Common myeloid progenitor, CD34-positive (primary cell): ENCODE measurements at regions not wholly inside any gene's neighbourhood (a gene's known extent, or its start where the extent isn't known, plus 50 kb on each side); places are given as distances from the start of the nearest gene placed in this dataset.

Experiments used
- CTCF ChIA-PET: fragments of 350-600 bp; sonication (Branson Sonifier 250); formaldehyde crosslinking; loops from one replicate; lab custom pipeline; 2021; ENCODE audit warnings: antibody characterized with exemption; lab: Charles Lee
- POLR2A ChIA-PET: fragments of 350-600 bp; sonication (Branson Sonifier 250); formaldehyde crosslinking; loops from one replicate; lab custom pipeline; 2021; ENCODE audit warnings: antibody characterized with exemption; lab: Charles Lee
- DNase-seq, 3 donors: peaks; one replicate each; pipeline versions ENCODE4 v3.0.0 to v3.0.0-alpha.2; 2013
- H3K27ac ChIP-seq, 2 experiments: 1 replicate in 1 of 2; 2 replicates in 1 of 2; pipeline ENCODE4 v1.7.0; 2013; ENCODE audit warnings: inconsistent platforms in 2 of 2, low read length in 2 of 2, mild to moderate bottlenecking in 2 of 2, low read depth in 1 of 2, moderate library complexity in 1 of 2; ENCODE audit not compliant: severe bottlenecking in 2 of 2, insufficient read depth in 1 of 2, poor library complexity in 1 of 2
- H3K27me3 ChIP-seq, 5 experiments: replicated peaks in 2 of 5; 1 replicate in 3 of 5; 2 replicates in 2 of 5; pipeline versions ENCODE4 v1.6.1 to v1.7.0; 2013; ENCODE audit warnings: low read length in 4 of 5, mild to moderate bottlenecking in 2 of 5, moderate library complexity in 2 of 5, inconsistent platforms in 1 of 5; ENCODE audit not compliant: insufficient read depth in 5 of 5, control insufficient read depth in 4 of 5
- H3K36me3 ChIP-seq, 4 experiments: 1 replicate in 2 of 4; 2 replicates in 2 of 4; pipeline versions ENCODE4 v1.6.1 to v1.7.0; 2013; ENCODE audit warnings: low read length in 3 of 4, control low read depth in 1 of 4, mild to moderate bottlenecking in 1 of 4; ENCODE audit not compliant: control insufficient read depth in 4 of 4, insufficient read depth in 4 of 4
- H3K4me1 ChIP-seq, 4 experiments: 1 replicate in 3 of 4; 2 replicates in 1 of 4; pipeline versions ENCODE4 v1.6.1 to v1.7.1; 2013; ENCODE audit warnings: low read length in 3 of 4, mild to moderate bottlenecking in 3 of 4, control low read depth in 1 of 4, inconsistent platforms in 1 of 4, moderate library complexity in 1 of 4; ENCODE audit not compliant: control insufficient read depth in 4 of 4, insufficient read depth in 4 of 4; ENCODE audit errors: control extremely low read depth in 1 of 4
- H3K4me3 ChIP-seq, 7 experiments: 1 replicate in 4 of 7; 2 replicates in 3 of 7; pipeline versions ENCODE4 v1.5.1 to v1.7.0; 2013; ENCODE audit warnings: mild to moderate bottlenecking in 7 of 7, low read length in 6 of 7, moderate library complexity in 6 of 7, inconsistent platforms in 2 of 7, low read depth in 2 of 7, control low read depth in 1 of 7; ENCODE audit not compliant: insufficient read depth in 4 of 7, control insufficient read depth in 1 of 7; ENCODE audit errors: extremely low read depth in 1 of 7
- H3K9me3 ChIP-seq, 5 experiments: 1 replicate in 4 of 5; 2 replicates in 1 of 5; pipeline versions ENCODE4 v1.6.1 to v1.7.1; 2013; ENCODE audit warnings: low read length in 4 of 5, mild to moderate bottlenecking in 2 of 5, inconsistent platforms in 1 of 5, low read depth in 1 of 5, moderate library complexity in 1 of 5; ENCODE audit not compliant: control insufficient read depth in 4 of 5, insufficient read depth in 2 of 5; ENCODE audit errors: control extremely low read depth in 1 of 5
- WGBS: methylation state at CpG from one replicate; pipeline ENCODE4 v1.1.5; 2013; ENCODE audit not compliant: insufficient coverage; 5-methylcytosine and 5-hydroxymethylcytosine counted together

DNA sequence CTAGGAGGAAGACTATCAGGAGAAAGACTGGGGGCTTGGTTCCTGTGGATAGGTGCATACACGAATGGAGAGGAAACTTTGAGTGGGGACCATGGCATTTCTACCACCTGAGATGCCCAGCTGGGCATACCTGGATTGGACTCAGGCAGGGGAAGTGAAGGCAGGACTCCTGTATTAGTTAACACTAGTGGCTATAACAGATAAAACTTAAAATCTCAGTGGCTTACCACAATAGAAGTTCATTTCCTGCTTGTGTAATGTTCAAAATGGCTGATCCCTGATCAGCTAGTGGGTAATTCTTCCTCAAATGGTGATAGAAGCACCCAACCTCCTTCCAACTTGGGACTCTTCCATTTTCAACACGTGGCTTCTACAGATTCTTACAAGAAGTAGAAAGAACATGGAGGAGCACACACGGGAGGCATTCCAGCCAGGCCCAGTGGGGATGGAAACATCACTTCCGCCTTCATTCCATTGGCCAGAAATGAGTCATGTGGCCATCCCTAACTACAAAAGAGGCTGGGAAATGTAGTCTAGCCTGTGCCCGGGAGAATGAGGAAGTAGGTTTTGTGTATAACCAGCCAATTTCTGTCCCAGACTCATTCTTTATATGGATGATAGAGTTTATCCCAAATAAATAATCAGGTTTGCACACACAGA is 112.1 kb downstream of the UTP18 start:
- H3K36me3 ChIP-seq: no peaks in the 10 kb centered on the region
- peaks cover 0 to 5% (median 0%) of the 10 kb centered on the region in 4 experiments for H3K4me1 ChIP-seq
- H3K27me3 ChIP-seq: peaks cover 0 to 3% (median 0%) of the 10 kb centered on the region in 5 experiments
- peak; percentile 52 to 83 (median 72) for DNase-seq
- peaks cover 0 to 3% (median 0%) of the 10 kb centered on the region in 5 experiments for H3K9me3 ChIP-seq
- no peak overlapping the region for H3K27ac ChIP-seq
- ChIA-PET POLR2A (interaction anchor here (0.5 to 0.6 kb wide), 2 partner anchors 112 to 161 kb away, joined by 3 to 4 read pairs; partner anchors contain the start of gene UTP18), CTCF (interaction anchor here (0.9 to 3.0 kb wide), 15 partner anchors 9 to 734 kb away, joined by 3 to 22 read pairs (median 4); no protein-coding TSS in a partner anchor)
- 80% methylated on average over 3 of the region's 5 CpGs for WGBS
- peak overlapping the region in 2 of 7 experiments; percentile 14 to 49 for H3K4me3 ChIP-seq

DNA sequence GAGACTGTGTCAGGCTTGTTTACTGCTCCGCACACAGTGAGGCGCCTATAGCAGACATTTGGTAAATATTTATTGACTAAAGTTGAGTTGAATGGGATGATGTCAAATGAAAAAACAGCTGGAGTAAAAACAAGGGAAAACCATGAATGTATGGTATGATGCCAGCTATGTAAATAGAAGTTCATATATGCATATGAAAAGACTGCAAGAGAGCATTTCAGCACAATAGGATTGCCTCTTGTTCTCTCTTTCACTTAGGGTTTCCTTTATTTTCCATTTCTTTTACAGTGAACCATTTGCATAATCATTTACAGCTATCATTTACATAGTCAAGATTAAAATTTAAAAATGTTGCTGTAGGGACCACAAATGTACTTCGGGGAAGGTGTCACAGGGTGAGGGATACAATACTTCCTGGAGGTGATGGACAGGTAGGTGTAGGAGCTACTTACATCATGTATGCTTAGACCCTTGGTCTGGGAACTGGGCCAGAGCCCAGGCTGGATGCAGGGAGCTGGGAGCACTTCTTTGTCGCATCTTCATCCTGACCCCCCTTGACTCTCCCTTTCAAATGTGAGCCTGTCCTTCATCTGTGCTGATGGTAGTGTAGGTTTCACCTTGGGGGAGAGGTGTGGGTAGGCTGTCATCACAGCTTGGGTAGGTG is 113.3 kb downstream of the UTP18 start:
- 92% methylated on average over 2 of the region's 4 CpGs for WGBS
- no peak overlapping the region for H3K4me3 ChIP-seq
- H3K27me3 ChIP-seq: peaks cover 0 to 4% (median 0%) of the 10 kb centered on the region in 5 experiments
- POLR2A ChIA-PET: no interaction called here
- no peaks in the 10 kb centered on the region for H3K36me3 ChIP-seq
- peaks cover 0 to 3% (median 0%) of the 10 kb centered on the region in 5 experiments for H3K9me3 ChIP-seq
- CTCF ChIA-PET: interaction anchor here (0.7 to 1.6 kb wide), 2 partner anchors 83 to 153 kb away, joined by 3 to 5 read pairs; no protein-coding TSS in a partner anchor
- peaks cover 0 to 5% (median 0%) of the 10 kb centered on the region in 4 experiments for H3K4me1 ChIP-seq
- no peak overlapping the region for H3K27ac ChIP-seq
- no peak for DNase-seq

GRCh38 chr17:51374209-51374608 is 113.9 kb downstream of the UTP18 start:
- H3K27ac ChIP-seq: no peak overlapping the region
- ChIA-PET POLR2A (no interaction called here), CTCF (interaction anchor here (0.7 to 1.6 kb wide), 2 partner anchors 83 to 153 kb away, joined by 3 to 5 read pairs; no protein-coding TSS in a partner anchor)
- H3K27me3 ChIP-seq: peaks cover 0 to 3% (median 0%) of the 10 kb centered on the region in 5 experiments
- DNase-seq: peak in 2 of 3 donors; percentile 11
- no peak overlapping the region for H3K4me3 ChIP-seq
- WGBS: 20% methylated on average over 3 of the region's 4 CpGs
- peaks cover 0 to 3% (median 0%) of the 10 kb centered on the region in 5 experiments for H3K9me3 ChIP-seq
- H3K4me1 ChIP-seq: peaks cover 0 to 5% (median 0%) of the 10 kb centered on the region in 4 experiments
- no peaks in the 10 kb centered on the region for H3K36me3 ChIP-seq

DNA sequence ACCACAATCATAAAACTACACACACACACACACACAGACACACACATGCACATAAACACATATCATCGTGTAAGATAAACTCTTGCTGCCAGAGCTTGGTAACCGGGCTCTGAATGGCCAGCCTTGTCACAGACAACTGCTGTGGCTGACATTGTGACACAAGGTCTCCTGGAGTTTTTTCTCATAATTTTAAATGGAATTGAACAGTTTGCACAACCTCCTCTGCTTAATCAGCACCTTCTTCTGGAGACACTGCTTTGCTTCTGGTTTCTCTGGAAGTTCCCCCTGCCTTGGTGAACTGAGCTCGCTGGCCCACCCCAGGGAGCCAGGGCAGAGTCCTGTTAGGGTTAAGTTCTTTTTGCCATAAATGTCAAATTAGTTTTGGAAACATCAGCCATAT is 115.4 kb downstream of the UTP18 start:
- CTCF ChIA-PET: interaction anchor here (1.1 kb wide), 1 partner anchor 160 kb away, joined by 3 read pairs; no protein-coding TSS in a partner anchor
- H3K27ac ChIP-seq: no peak overlapping the region
- peaks cover 0 to 5% (median 0%) of the 10 kb centered on the region in 4 experiments for H3K4me1 ChIP-seq

DNA sequence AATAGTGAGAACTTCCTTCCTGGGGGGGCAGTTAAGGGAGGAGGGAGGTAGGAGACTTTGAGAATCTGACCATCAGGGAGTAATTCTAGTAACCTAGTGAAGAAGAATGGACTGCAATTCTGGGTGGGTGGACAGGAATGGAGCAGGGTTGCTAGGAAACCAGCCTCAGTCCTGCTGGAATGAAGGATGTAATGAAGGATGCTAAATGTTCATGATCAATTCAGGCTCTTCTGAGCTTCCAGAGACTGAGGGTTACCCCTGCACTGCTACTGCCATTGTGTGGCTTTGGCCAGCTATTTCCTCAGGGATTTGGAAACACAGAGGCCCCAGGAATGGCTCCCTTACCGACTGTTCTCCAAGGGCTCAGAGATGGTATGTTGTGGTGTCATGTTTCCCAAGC is 116.4 kb downstream of the UTP18 start:
- Histone ChIP-seq H3K27ac (no peak overlapping the region), H3K4me3 (no peak overlapping the region), H3K9me3 (peaks cover 0 to 3% (median 0%) of the 10 kb centered on the region in 5 experiments), H3K27me3 (peaks cover 0 to 10% (median 0%) of the 10 kb centered on the region in 5 experiments), H3K4me1 (peaks cover 0 to 5% (median 0%) of the 10 kb centered on the region in 4 experiments), H3K36me3 (no peaks in the 10 kb centered on the region)
- POLR2A ChIA-PET: no interaction called here
- DNase-seq: no peak
- WGBS: no CpG with 5 or more reads among the region's 1 CpG
- CTCF ChIA-PET: no interaction called here

More for the DNA sequence above, 115.4 kb downstream of the UTP18 start:
- H3K9me3 ChIP-seq: peaks cover 0 to 3% (median 0%) of the 10 kb centered on the region in 5 experiments
- no peak overlapping the region for H3K4me3 ChIP-seq
- DNase-seq: no peak
- WGBS: 100% methylated on average over 3 of the region's 3 CpGs
- no peaks in the 10 kb centered on the region for H3K36me3 ChIP-seq
- POLR2A ChIA-PET: no interaction called here
- H3K27me3 ChIP-seq: peaks cover 0 to 10% (median 0%) of the 10 kb centered on the region in 5 experiments

DNA sequence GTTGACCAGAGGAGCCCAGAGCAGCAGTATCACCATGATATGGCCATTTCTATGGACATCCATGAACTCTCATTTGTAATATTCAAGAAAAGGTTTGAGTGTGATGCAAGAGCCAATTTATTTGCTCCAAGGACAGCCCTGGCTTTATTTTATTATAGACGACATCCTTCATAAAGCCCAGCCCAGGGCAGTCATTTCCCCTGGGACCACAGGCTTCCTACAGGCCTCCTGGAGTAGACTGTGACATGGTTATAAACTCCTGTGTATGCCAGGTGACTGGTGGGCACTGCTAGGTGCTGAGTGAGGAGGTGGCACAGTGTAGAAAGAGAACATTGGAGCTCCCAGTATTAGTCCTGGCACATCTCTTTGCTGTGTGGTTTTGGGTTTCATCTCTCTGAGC is 120.9 kb downstream of the UTP18 start:
- CTCF ChIA-PET: interaction anchor here (0.9 kb wide), 1 partner anchor 9 kb away, joined by 3 read pairs; no protein-coding TSS in a partner anchor
- Histone ChIP-seq H3K27me3 (peaks cover 0 to 12% (median 0%) of the 10 kb centered on the region in 5 experiments), H3K4me1 (no peaks in the 10 kb centered on the region), H3K4me3 (no peak overlapping the region), H3K27ac (no peak overlapping the region), H3K36me3 (no peaks in the 10 kb centered on the region), H3K9me3 (no peaks in the 10 kb centered on the region)
- WGBS: no CpG with 5 or more reads among the region's 1 CpG
- DNase-seq: no peak
- POLR2A ChIA-PET: no interaction called here
